ENCODE measurements at regions not wholly inside any gene's neighbourhood (a gene's known extent, or its start where the extent isn't known, plus 50 kb on each side); places are given as distances from the start of the nearest gene placed in this dataset.
"Not testable (repeated sequence)": the region's sequence is repeated elsewhere in the genome, so short reads cannot be mapped to it uniquely, and the experiment has no call there.

GRCh38 chr2:128671981-128672757 lies 353.5 kb upstream of the HS6ST1 start:
- FAIRE-seq = not testable (repeated sequence)

GRCh38 chr2:128679680-128680079 lies 361.0 kb upstream of the HS6ST1 start:
- not testable (repeated sequence) for FAIRE-seq

GRCh38 chr2:128681507-128681906 lies 362.8 kb upstream of the HS6ST1 start:
- FAIRE-seq = no peak

- FAIRE-seq = no peak
Observed at GRCh38 chr2:128682266-128682665, 363.6 kb upstream of the HS6ST1 start.

- no peak for FAIRE-seq
Observed at GRCh38 chr2:128682729-128683284, 364.1 kb upstream of the HS6ST1 start.

GRCh38 chr2:128684523-128684922 lies 365.9 kb upstream of the HS6ST1 start:
- no peak for FAIRE-seq

GRCh38 chr2:128685841-128686496 lies 367.3 kb upstream of the HS6ST1 start:
- FAIRE-seq = no peak

- no peak for FAIRE-seq
Observed at GRCh38 chr2:128686497-128686859, 367.8 kb upstream of the HS6ST1 start.

- FAIRE-seq = no peak
Observed at GRCh38 chr2:128686881-128687555, 368.4 kb upstream of the HS6ST1 start.

GRCh38 chr2:128687565-128687964 lies 368.9 kb upstream of the HS6ST1 start:
- FAIRE-seq = no peak

GRCh38 chr2:128689971-128690370 lies 371.3 kb upstream of the HS6ST1 start:
- no peak for FAIRE-seq

GRCh38 chr2:128690431-128690830 lies 371.8 kb upstream of the HS6ST1 start:
- FAIRE-seq = no peak

GRCh38 chr2:128690869-128691268 lies 372.2 kb upstream of the HS6ST1 start:
- FAIRE-seq = no peak

- no peak for FAIRE-seq
Observed at GRCh38 chr2:128691526-128691925, 372.9 kb upstream of the HS6ST1 start.

GRCh38 chr2:128692895-128693742 lies 374.5 kb upstream of the HS6ST1 start:
- no peak for FAIRE-seq

- FAIRE-seq = no peak
Observed at GRCh38 chr2:128693743-128694029, 375.0 kb upstream of the HS6ST1 start.

- FAIRE-seq = no peak
Observed at GRCh38 chr2:128695646-128696220, 377.1 kb upstream of the HS6ST1 start.

- FAIRE-seq = no peak
Observed at GRCh38 chr2:128696421-128696820, 377.8 kb upstream of the HS6ST1 start.

- FAIRE-seq = no peak
Observed at GRCh38 chr2:128701418-128701817, 382.8 kb upstream of the HS6ST1 start.

GRCh38 chr2:128702616-128703015 lies 383.9 kb upstream of the HS6ST1 start:
- FAIRE-seq = no peak

- FAIRE-seq = no peak
Observed at GRCh38 chr2:128708106-128708816, 389.6 kb upstream of the HS6ST1 start.

- no peak for FAIRE-seq
Observed at GRCh38 chr2:128710242-128710641, 391.6 kb upstream of the HS6ST1 start.

Measured in G401.6 (cell line).